Trophoblast cell (in vitro differentiated cells and primary cell): ENCODE measurements at regions not wholly inside any gene's neighbourhood (a gene's known extent, or its start where the extent isn't known, plus 50 kb on each side); places are given as distances from the start of the nearest gene placed in this dataset.
A peak's percentile ranks its signal among the peaks of the same experiment; 100 is the strongest.

Experiments
- DNase-seq, 2 donors: peaks; one replicate each; pipeline ENCODE4 v3.0.0-alpha.2; 2016
- H2AFZ ChIP-seq: 2 replicates; pipeline ENCODE4 v1.6.1; 2013; ENCODE audit warnings: low read length, moderate library complexity, mild to moderate bottlenecking; ENCODE audit not compliant: insufficient read depth, poor library complexity
- H2AK5ac ChIP-seq: 2 replicates; pipeline ENCODE4 v1.6.1; 2013; ENCODE audit warnings: mild to moderate bottlenecking, low read length
- H2BK120ac ChIP-seq: 2 replicates; pipeline ENCODE4 v1.6.1; 2013; ENCODE audit warnings: low read length, mild to moderate bottlenecking, moderate library complexity; ENCODE audit not compliant: insufficient read depth, poor library complexity
- H2BK12ac ChIP-seq: 2 replicates; pipeline ENCODE4 v1.6.1; 2013; ENCODE audit warnings: mild to moderate bottlenecking, low read length, moderate library complexity
- H2BK5ac ChIP-seq: 2 replicates; pipeline ENCODE4 v1.6.1; 2013; ENCODE audit warnings: low read length, low read depth, moderate library complexity, mild to moderate bottlenecking; ENCODE audit not compliant: poor library complexity
- H3K14ac ChIP-seq: 2 replicates; pipeline ENCODE4 v1.6.1; 2013; ENCODE audit warnings: mild to moderate bottlenecking, low read length
- H3K18ac ChIP-seq: 2 replicates; pipeline ENCODE4 v1.6.1; 2013; ENCODE audit warnings: mild to moderate bottlenecking, low read length
- H3K23ac ChIP-seq: 2 replicates; pipeline ENCODE4 v1.6.1; 2013; ENCODE audit warnings: low read length
- H3K27ac ChIP-seq: 2 replicates; pipeline ENCODE4 v1.5.1; 2013; ENCODE audit warnings: low read depth, mild to moderate bottlenecking, inconsistent platforms, low read length, moderate library complexity
- H3K27me3 ChIP-seq: 2 replicates; pipeline ENCODE4 v1.6.1; 2013; ENCODE audit warnings: inconsistent platforms, mild to moderate bottlenecking, low read length, moderate library complexity; ENCODE audit not compliant: insufficient read depth
- H3K36me3 ChIP-seq, 2 experiments: 1 replicate in 1 of 2; 2 replicates in 1 of 2; pipeline ENCODE4 v1.6.1; 2013; ENCODE audit warnings: low read length in 2 of 2, mild to moderate bottlenecking in 2 of 2, moderate library complexity in 1 of 2; ENCODE audit not compliant: insufficient read depth in 2 of 2, control insufficient read depth in 1 of 2
- H3K4ac ChIP-seq: 2 replicates; pipeline ENCODE4 v1.6.1; 2013; ENCODE audit warnings: low read depth, mild to moderate bottlenecking, low read length, moderate library complexity
- H3K4me1 ChIP-seq, 2 experiments: 1 replicate in 1 of 2; 2 replicates in 1 of 2; pipeline ENCODE4 v1.6.1; 2013; ENCODE audit warnings: low read length in 2 of 2, mild to moderate bottlenecking in 2 of 2, moderate library complexity in 1 of 2; ENCODE audit not compliant: insufficient read depth in 2 of 2, control insufficient read depth in 1 of 2
- H3K4me2 ChIP-seq: 2 replicates; pipeline ENCODE4 v1.6.1; 2013; ENCODE audit warnings: inconsistent platforms, mild to moderate bottlenecking, low read length, moderate library complexity
- H3K4me3 ChIP-seq: 2 replicates; pipeline ENCODE4 v1.5.1; 2013; ENCODE audit warnings: mild to moderate bottlenecking, low read depth, low read length, inconsistent platforms
- H3K79me1 ChIP-seq: one replicate; pipeline ENCODE4 v1.6.1; 2013; ENCODE audit warnings: low read length
- H3K79me2 ChIP-seq: 2 replicates; pipeline ENCODE4 v1.6.1; 2013; ENCODE audit warnings: low read length, mild to moderate bottlenecking; ENCODE audit not compliant: control insufficient read depth, insufficient read depth, poor library complexity
- H3K9ac ChIP-seq: 2 replicates; pipeline ENCODE4 v1.6.1; 2013; ENCODE audit warnings: mild to moderate bottlenecking, low read length
- H3K9me3 ChIP-seq: 2 replicates; pipeline ENCODE4 v1.6.1; 2013; ENCODE audit warnings: low read depth, mild to moderate bottlenecking, control low read depth, inconsistent platforms, low read length; ENCODE audit not compliant: insufficient read depth
- H4K12ac ChIP-seq: 2 replicates; pipeline ENCODE4 v1.6.1; 2013; ENCODE audit warnings: low read depth, mild to moderate bottlenecking, low read length, moderate library complexity
- H4K8ac ChIP-seq: 2 replicates; pipeline ENCODE4 v1.6.1; 2013; ENCODE audit warnings: low read depth, mild to moderate bottlenecking, low read length, moderate library complexity
- H4K91ac ChIP-seq: one replicate; pipeline ENCODE4 v1.6.1; 2013; ENCODE audit warnings: low read depth, mild to moderate bottlenecking, low read length, moderate library complexity
- WGBS: extraction: QIAGEN DNeasy Blood & Tissue Kit; methylation state at CpG from one replicate; pipeline ENCODE4 v1.1.7; 2013; ENCODE audit warnings: missing lambda C conversion rate; ENCODE audit not compliant: insufficient read length, insufficient coverage; ENCODE audit errors: extremely low coverage; 5-methylcytosine and 5-hydroxymethylcytosine counted together

DNA sequence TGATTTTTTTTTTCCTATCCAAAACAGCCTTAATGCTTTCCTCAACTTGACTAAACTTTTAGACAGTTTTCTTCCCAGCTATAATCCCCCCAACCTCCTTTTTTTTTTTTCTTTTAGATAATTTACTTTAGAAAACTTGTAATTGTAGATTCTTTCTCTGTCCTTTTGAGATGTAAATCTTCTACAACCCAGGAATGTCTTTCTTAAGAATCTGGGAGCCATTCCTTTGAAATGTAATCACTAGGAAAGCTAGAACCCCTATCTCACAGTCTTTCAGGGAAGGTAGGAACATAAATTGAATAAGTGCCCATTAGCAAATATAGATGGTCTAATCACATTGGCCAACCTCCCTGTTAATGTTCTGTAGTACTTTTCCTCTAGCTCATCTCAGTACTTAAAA lies 285.4 kb downstream of the NUP35 start:
- H4K8ac ChIP-seq, result no peak overlapping the region
- H3K14ac ChIP-seq, result no peak overlapping the region
- no peak overlapping the region for H2BK5ac ChIP-seq
- H2BK12ac ChIP-seq, result no peak overlapping the region
- H3K9me3 ChIP-seq, result no peaks in the 10 kb centered on the region
- no peak for DNase-seq
- H3K36me3 ChIP-seq, result no peaks in the 10 kb centered on the region
- no peak overlapping the region for H2AK5ac ChIP-seq
- no peak overlapping the region for H4K91ac ChIP-seq
- H3K4me2 ChIP-seq, result no peak overlapping the region
- H2AFZ ChIP-seq, result no peak overlapping the region
- no peak overlapping the region for H3K27ac ChIP-seq
- no peaks in the 10 kb centered on the region for H3K79me1 ChIP-seq
- H3K4me1 ChIP-seq, result no peaks in the 10 kb centered on the region
- H3K18ac ChIP-seq, result no peak overlapping the region
- H3K27me3 ChIP-seq, result no peaks in the 10 kb centered on the region
- H3K4ac ChIP-seq, result no peak overlapping the region
- no peak overlapping the region for H3K4me3 ChIP-seq
- no peak overlapping the region for H3K23ac ChIP-seq
- H2BK120ac ChIP-seq, result no peak overlapping the region
- H4K12ac ChIP-seq, result no peak overlapping the region
- H3K9ac ChIP-seq, result no peak overlapping the region
- no peaks in the 10 kb centered on the region for H3K79me2 ChIP-seq

DNA sequence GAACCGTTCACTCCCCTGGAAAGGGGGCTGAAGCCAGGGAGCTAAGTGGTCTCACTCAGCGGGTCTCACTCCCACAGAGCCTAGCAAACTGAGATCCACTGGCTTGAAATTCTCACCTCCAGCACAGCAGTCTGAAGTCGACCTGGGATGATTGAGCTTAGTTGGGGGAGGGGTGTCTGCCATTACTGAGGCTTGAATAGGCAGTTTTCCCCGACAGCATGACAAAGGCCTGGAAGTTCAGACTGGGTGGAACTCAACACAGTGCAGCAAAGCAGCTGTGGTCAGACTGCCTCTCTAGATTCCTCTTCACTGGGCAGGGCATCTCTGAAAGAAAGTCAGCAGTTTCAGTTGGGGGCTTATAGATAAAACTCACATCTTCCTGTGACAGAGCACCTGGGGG lies 292.5 kb downstream of the NUP35 start:
- no peaks in the 10 kb centered on the region for H3K9me3 ChIP-seq

DNA sequence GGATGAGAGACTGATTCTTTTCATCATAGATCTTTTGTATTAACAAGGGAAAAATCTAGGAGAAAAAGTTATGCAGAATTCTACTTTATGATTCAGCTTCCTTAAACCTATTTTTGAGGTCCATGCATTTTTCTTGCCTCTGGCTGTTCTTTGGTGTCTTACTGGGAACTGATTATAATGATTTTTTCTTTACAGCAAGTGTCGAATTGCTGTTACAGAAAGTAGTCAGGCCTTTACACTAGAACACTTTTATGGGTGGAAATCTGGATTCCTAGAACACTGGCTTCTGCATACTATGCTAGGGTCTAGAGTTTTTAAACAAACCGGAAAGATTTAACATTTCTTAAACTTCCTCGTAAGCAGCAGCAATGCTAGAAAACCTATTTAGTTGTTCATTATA lies 302.6 kb downstream of the NUP35 start:
- Histone ChIP-seq H2BK12ac (no peak overlapping the region), H2BK5ac (no peak overlapping the region), H3K79me1 (no peaks in the 10 kb centered on the region), H3K14ac (no peak overlapping the region), H4K8ac (no peak overlapping the region), H3K23ac (no peak overlapping the region), H3K4me3 (no peak overlapping the region), H2AFZ (no peak overlapping the region), H3K4me1 (no peaks in the 10 kb centered on the region), H3K9me3 (no peaks in the 10 kb centered on the region), H3K79me2 (no peaks in the 10 kb centered on the region), H2AK5ac (no peak overlapping the region), H4K91ac (no peak overlapping the region), H3K4me2 (no peak overlapping the region), H3K9ac (no peak overlapping the region), H3K27ac (no peak overlapping the region), H2BK120ac (no peak overlapping the region), H3K18ac (no peak overlapping the region), H3K4ac (no peak overlapping the region), H3K36me3 (no peaks in the 10 kb centered on the region), H3K27me3 (no peaks in the 10 kb centered on the region), H4K12ac (no peak overlapping the region)
- WGBS, result no CpG with 5 or more reads among the region's 3 CpGs
- DNase-seq, result no peak

More for the DNA sequence above, 292.5 kb downstream of the NUP35 start:
- Histone ChIP-seq H3K4me1 (peaks cover 9% of the 10 kb centered on the region in 2 experiments), H4K12ac (no peak overlapping the region), H3K14ac (no peak overlapping the region), H2BK5ac (no peak overlapping the region), H3K4me2 (no peak overlapping the region), H2AFZ (peak overlapping the region; percentile 45), H3K18ac (no peak overlapping the region), H3K36me3 (no peaks in the 10 kb centered on the region), H3K27me3 (no peaks in the 10 kb centered on the region), H2BK12ac (peak overlapping the region; percentile 35), H3K79me1 (no peaks in the 10 kb centered on the region), H3K27ac (no peak overlapping the region), H2BK120ac (no peak overlapping the region), H3K23ac (no peak overlapping the region), H4K8ac (no peak overlapping the region), H3K4me3 (no peak overlapping the region), H2AK5ac (no peak overlapping the region), H3K79me2 (no peaks in the 10 kb centered on the region), H4K91ac (no peak overlapping the region), H3K9ac (no peak overlapping the region), H3K4ac (no peak overlapping the region)
- no CpG with 5 or more reads among the region's 4 CpGs for WGBS
- DNase-seq, result no peak

DNA sequence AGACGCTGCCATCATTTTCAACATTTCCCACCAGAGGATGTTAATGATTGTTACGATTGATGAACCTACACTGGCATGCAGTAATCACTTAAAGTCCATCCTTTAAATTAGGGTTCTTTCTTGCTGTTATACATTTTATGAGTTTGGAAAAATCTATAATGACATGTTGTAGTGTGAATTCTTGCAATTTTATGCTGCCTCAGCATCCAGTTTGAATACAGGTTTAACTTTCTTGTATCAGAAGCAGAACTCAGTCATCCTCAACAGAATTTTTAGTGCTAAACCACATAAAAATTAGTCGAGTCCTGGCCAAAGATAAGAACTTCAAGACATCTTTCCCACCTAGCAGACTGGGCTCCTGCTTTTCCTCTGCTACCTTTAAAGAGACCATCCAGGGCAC lies 303.3 kb downstream of the NUP35 start:
- H4K91ac ChIP-seq, result no peak overlapping the region
- H3K79me2 ChIP-seq, result no peaks in the 10 kb centered on the region
- H4K12ac ChIP-seq, result no peak overlapping the region
- no peak overlapping the region for H3K27ac ChIP-seq
- no peak overlapping the region for H4K8ac ChIP-seq
- no peak overlapping the region for H2AK5ac ChIP-seq
- no peak overlapping the region for H3K9ac ChIP-seq
- H3K79me1 ChIP-seq, result no peaks in the 10 kb centered on the region
- no peaks in the 10 kb centered on the region for H3K36me3 ChIP-seq
- H3K9me3 ChIP-seq, result no peaks in the 10 kb centered on the region
- H2BK12ac ChIP-seq, result no peak overlapping the region
- H3K18ac ChIP-seq, result no peak overlapping the region
- H3K23ac ChIP-seq, result no peak overlapping the region
- H3K4me2 ChIP-seq, result no peak overlapping the region
- no peak overlapping the region for H3K4me3 ChIP-seq
- DNase-seq, result no peak
- H3K14ac ChIP-seq, result no peak overlapping the region
- H2AFZ ChIP-seq, result no peak overlapping the region
- WGBS, result no CpG with 5 or more reads among the region's 3 CpGs
- H3K4me1 ChIP-seq, result no peaks in the 10 kb centered on the region
- no peaks in the 10 kb centered on the region for H3K27me3 ChIP-seq
- H2BK5ac ChIP-seq, result no peak overlapping the region
- H3K4ac ChIP-seq, result no peak overlapping the region
- H2BK120ac ChIP-seq, result no peak overlapping the region

DNA sequence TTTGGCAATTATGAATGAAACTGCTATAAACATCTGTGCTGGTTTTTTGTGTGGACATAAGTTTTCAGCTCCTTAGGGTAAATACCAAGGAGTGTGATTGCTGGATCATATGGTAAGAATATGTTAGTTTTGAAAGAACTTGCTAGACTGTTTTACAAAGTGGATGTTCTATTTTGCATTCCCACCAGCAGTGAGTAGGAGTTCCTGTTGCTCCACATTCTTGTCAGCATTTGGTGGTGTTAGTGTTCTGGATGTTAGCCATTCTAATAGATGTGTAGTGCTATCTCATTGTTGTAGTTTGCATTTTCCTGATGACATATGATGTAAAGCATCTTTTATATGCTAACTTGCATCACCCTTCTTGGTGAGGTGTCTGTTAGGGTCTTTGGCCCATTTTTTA lies 304.6 kb downstream of the NUP35 start:
- H2BK5ac ChIP-seq, result no peak overlapping the region
- DNase-seq, result peak; percentile 81 to 93
- no peaks in the 10 kb centered on the region for H3K79me1 ChIP-seq
- no peak overlapping the region for H2BK12ac ChIP-seq
- no peaks in the 10 kb centered on the region for H3K79me2 ChIP-seq
- H4K91ac ChIP-seq, result no peak overlapping the region
- no peak overlapping the region for H4K8ac ChIP-seq
- no peak overlapping the region for H3K18ac ChIP-seq
- no peaks in the 10 kb centered on the region for H3K36me3 ChIP-seq
- no peak overlapping the region for H2AK5ac ChIP-seq
- H3K14ac ChIP-seq, result no peak overlapping the region
- H3K27me3 ChIP-seq, result no peaks in the 10 kb centered on the region
- no peak overlapping the region for H2AFZ ChIP-seq
- no peaks in the 10 kb centered on the region for H3K9me3 ChIP-seq
- no peak overlapping the region for H3K27ac ChIP-seq
- no peak overlapping the region for H3K4me2 ChIP-seq
- H3K4me1 ChIP-seq, result no peaks in the 10 kb centered on the region
- H3K4ac ChIP-seq, result no peak overlapping the region
- H2BK120ac ChIP-seq, result no peak overlapping the region
- no peak overlapping the region for H3K23ac ChIP-seq
- H4K12ac ChIP-seq, result no peak overlapping the region
- H3K9ac ChIP-seq, result no peak overlapping the region
- no peak overlapping the region for H3K4me3 ChIP-seq
